ENCODE measurements at regions not wholly inside any gene's neighbourhood (a gene's known extent, or its start where the extent isn't known, plus 50 kb on each side); places are given as distances from the start of the nearest gene placed in this dataset.

GRCh38 chrX:13418126-13419097 is 98.6 kb upstream of the ATXN3L start:
- Histone ChIP-seq H3K79me2 (ENCODE audit: insufficient read depth, low read length) (no peaks in the 10 kb centered on the region), H2AFZ (ENCODE audit: low read length) (no peak overlapping the region), H4K20me1 (ENCODE audit: insufficient read depth, low read length, poor library complexity, severe bottlenecking) (no peaks in the 10 kb centered on the region), H3K9ac (ENCODE audit: low read depth, low read length, poor library complexity, severe bottlenecking) (no peak overlapping the region), H3K36me3 (ENCODE audit: insufficient read depth, low read length) (no peaks in the 10 kb centered on the region), H3K4me2 (ENCODE audit: low read depth, low read length, poor library complexity, severe bottlenecking) (no peak overlapping the region), H3K4me1 (ENCODE audit: insufficient read depth, low read length, poor library complexity, severe bottlenecking) (no peaks in the 10 kb centered on the region), H3K27me3 (ENCODE audit: insufficient read depth, low read length, poor library complexity, severe bottlenecking) (no peaks in the 10 kb centered on the region), H3F3A (ENCODE audit: low read depth) (no peaks in the 10 kb centered on the region), H3K4me3 (ENCODE audit: low read length, poor library complexity, severe bottlenecking) (no peak overlapping the region), H3K9me2 (replicated peaks; ENCODE audit: low read depth, low read length) (no peaks in the 10 kb centered on the region), H3K9me3 (ENCODE audit: insufficient read depth, low read depth, low read length) (no peaks in the 10 kb centered on the region)
- TF ChIP-seq CTCF (conservative IDR thresholded peaks at IDR 0.05; ENCODE audit: low read length) (no peak), EZH2phosphoT487 (IDR thresholded peaks at IDR 0.05; ENCODE audit: borderline replicate concordance) (no peak)

GRCh38 chrX:13415509-13415908 is 95.7 kb upstream of the ATXN3L start:
- no peaks in the 10 kb centered on the region for H3K4me1 ChIP-seq (ENCODE audit: insufficient read depth, low read length, poor library complexity, severe bottlenecking)
- no peaks in the 10 kb centered on the region for H3K36me3 ChIP-seq (ENCODE audit: insufficient read depth, low read length)
- H3K9ac ChIP-seq (ENCODE audit: low read depth, low read length, poor library complexity, severe bottlenecking): no peak overlapping the region
- no peaks in the 10 kb centered on the region for H3F3A ChIP-seq (ENCODE audit: low read depth)
- no peaks in the 10 kb centered on the region for H3K9me2 ChIP-seq (replicated peaks; ENCODE audit: low read depth, low read length)
- H3K4me2 ChIP-seq (ENCODE audit: low read depth, low read length, poor library complexity, severe bottlenecking): no peak overlapping the region
- no peak overlapping the region for H2AFZ ChIP-seq (ENCODE audit: low read length)
- H3K27me3 ChIP-seq (ENCODE audit: insufficient read depth, low read length, poor library complexity, severe bottlenecking): no peaks in the 10 kb centered on the region
- H3K79me2 ChIP-seq (ENCODE audit: insufficient read depth, low read length): no peaks in the 10 kb centered on the region
- no peak overlapping the region for H3K4me3 ChIP-seq (ENCODE audit: low read length, poor library complexity, severe bottlenecking)
- TF ChIP-seq EZH2phosphoT487 (IDR thresholded peaks at IDR 0.05; ENCODE audit: borderline replicate concordance): no peak
- TF ChIP-seq CTCF (conservative IDR thresholded peaks at IDR 0.05; ENCODE audit: low read length): no peak
- H4K20me1 ChIP-seq (ENCODE audit: insufficient read depth, low read length, poor library complexity, severe bottlenecking): no peaks in the 10 kb centered on the region
- H3K9me3 ChIP-seq (ENCODE audit: insufficient read depth, low read depth, low read length): no peaks in the 10 kb centered on the region

GRCh38 chrX:13414006-13414647 is 94.3 kb upstream of the ATXN3L start:
- Histone ChIP-seq H3K9ac (ENCODE audit: low read depth, low read length, poor library complexity, severe bottlenecking) (no peak overlapping the region), H3K79me2 (ENCODE audit: insufficient read depth, low read length) (no peaks in the 10 kb centered on the region), H2AFZ (ENCODE audit: low read length) (no peak overlapping the region), H3K4me3 (ENCODE audit: low read length, poor library complexity, severe bottlenecking) (no peak overlapping the region), H3K36me3 (ENCODE audit: insufficient read depth, low read length) (no peaks in the 10 kb centered on the region), H3K4me1 (ENCODE audit: insufficient read depth, low read length, poor library complexity, severe bottlenecking) (no peaks in the 10 kb centered on the region), H3F3A (ENCODE audit: low read depth) (no peaks in the 10 kb centered on the region), H3K9me3 (ENCODE audit: insufficient read depth, low read depth, low read length) (no peaks in the 10 kb centered on the region), H3K27me3 (ENCODE audit: insufficient read depth, low read length, poor library complexity, severe bottlenecking) (no peaks in the 10 kb centered on the region), H3K4me2 (ENCODE audit: low read depth, low read length, poor library complexity, severe bottlenecking) (no peak overlapping the region), H3K9me2 (replicated peaks; ENCODE audit: low read depth, low read length) (no peaks in the 10 kb centered on the region), H4K20me1 (ENCODE audit: insufficient read depth, low read length, poor library complexity, severe bottlenecking) (no peaks in the 10 kb centered on the region)
- TF ChIP-seq EZH2phosphoT487 (IDR thresholded peaks at IDR 0.05; ENCODE audit: borderline replicate concordance): no peak
- no peak for TF ChIP-seq CTCF (conservative IDR thresholded peaks at IDR 0.05; ENCODE audit: low read length)

All from Loucy (cell line).